ENCODE measurements at regions not wholly inside any gene's neighbourhood (a gene's known extent, or its start where the extent isn't known, plus 50 kb on each side); places are given as distances from the start of the nearest gene placed in this dataset.

DNA sequence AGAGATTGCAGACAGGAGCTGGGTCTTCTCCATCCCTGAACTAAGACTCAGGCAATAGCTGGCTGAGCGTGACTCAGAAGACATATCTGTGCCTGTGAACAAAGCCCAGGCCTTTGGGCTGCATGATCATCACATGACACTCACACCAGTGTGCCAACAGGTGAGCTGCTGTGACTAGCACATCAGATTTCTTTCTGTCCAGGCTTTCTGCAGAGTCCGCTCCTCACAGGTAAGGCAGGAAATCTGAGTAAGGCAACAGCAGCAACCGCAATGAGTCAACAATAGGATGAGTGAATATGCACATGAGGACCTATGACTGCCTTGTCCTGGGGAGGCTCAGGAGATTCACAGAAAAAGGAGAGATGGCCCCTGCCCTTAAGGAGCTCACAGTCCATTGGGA, 293.6 kb downstream of the ACTL7B start:
- Histone ChIP-seq H3K36me3 (ENCODE audit: control insufficient read depth, low read length) (no peaks in the 10 kb centered on the region), H3K27ac (ENCODE audit: low read depth, low read length) (no peak overlapping the region), H3K9me2 (replicated peaks; ENCODE audit: control insufficient read depth, low read length) (no peaks in the 10 kb centered on the region), H3K27me3 (ENCODE audit: control insufficient read depth, low read length) (no peaks in the 10 kb centered on the region), H3K4me1 (ENCODE audit: control insufficient read depth, low read length) (no peaks in the 10 kb centered on the region), H3K4me2 (ENCODE audit: low read length) (no peak overlapping the region), H3F3A (ENCODE audit: control insufficient read depth, insufficient read depth) (no peaks in the 10 kb centered on the region), H3K79me2 (ENCODE audit: control insufficient read depth, low read length) (no peaks in the 10 kb centered on the region), H3K4me3 (ENCODE audit: low read length) (no peak overlapping the region), H4K20me1 (ENCODE audit: control insufficient read depth, insufficient read depth, low read depth, low read length) (no peaks in the 10 kb centered on the region), H3K9me3 (ENCODE audit: control insufficient read depth, insufficient read depth, low read length) (no peaks in the 10 kb centered on the region)
- TF ChIP-seq EZH2phosphoT487 (IDR thresholded peaks at IDR 0.05; ENCODE audit: borderline replicate concordance, low read length): no peak
- TF ChIP-seq, protein P1, sequence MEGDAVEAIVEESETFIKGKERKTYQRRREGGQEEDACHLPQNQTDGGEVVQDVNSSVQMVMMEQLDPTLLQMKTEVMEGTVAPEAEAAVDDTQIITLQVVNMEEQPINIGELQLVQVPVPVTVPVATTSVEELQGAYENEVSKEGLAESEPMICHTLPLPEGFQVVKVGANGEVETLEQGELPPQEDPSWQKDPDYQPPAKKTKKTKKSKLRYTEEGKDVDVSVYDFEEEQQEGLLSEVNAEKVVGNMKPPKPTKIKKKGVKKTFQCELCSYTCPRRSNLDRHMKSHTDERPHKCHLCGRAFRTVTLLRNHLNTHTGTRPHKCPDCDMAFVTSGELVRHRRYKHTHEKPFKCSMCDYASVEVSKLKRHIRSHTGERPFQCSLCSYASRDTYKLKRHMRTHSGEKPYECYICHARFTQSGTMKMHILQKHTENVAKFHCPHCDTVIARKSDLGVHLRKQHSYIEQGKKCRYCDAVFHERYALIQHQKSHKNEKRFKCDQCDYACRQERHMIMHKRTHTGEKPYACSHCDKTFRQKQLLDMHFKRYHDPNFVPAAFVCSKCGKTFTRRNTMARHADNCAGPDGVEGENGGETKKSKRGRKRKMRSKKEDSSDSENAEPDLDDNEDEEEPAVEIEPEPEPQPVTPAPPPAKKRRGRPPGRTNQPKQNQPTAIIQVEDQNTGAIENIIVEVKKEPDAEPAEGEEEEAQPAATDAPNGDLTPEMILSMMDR (IDR thresholded peaks at IDR 0.05; ENCODE audit: low read depth, low read length, poor library complexity, severe bottlenecking): no peak

DNA sequence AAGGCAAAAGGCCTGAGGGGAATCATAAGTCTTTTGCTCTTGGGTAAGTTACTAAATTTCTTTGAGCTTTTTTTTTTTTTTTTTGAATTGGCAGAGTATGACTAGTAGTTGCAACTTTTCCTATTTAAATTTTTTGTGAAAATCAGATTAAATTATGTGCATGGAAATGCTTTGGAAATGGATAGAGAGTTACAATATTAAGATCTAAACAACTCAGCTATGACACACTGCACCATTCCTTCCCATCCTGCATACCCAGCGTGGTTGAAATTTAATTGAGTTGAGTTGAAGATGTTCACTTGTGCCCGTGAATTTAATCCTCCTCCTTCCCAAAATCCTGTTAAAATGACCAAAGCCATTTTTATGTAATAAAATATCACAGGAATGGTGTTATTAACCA, 296.4 kb downstream of the ACTL7B start:
- Histone ChIP-seq H3K79me2 (ENCODE audit: control insufficient read depth, low read length) (no peaks in the 10 kb centered on the region), H3K27ac (ENCODE audit: low read depth, low read length) (no peak overlapping the region), H3F3A (ENCODE audit: control insufficient read depth, insufficient read depth) (no peaks in the 10 kb centered on the region), H3K4me2 (ENCODE audit: low read length) (no peak overlapping the region), H3K4me3 (ENCODE audit: low read length) (no peak overlapping the region), H3K27me3 (ENCODE audit: control insufficient read depth, low read length) (no peaks in the 10 kb centered on the region), H3K36me3 (ENCODE audit: control insufficient read depth, low read length) (no peaks in the 10 kb centered on the region), H3K4me1 (ENCODE audit: control insufficient read depth, low read length) (no peaks in the 10 kb centered on the region), H3K9me3 (ENCODE audit: control insufficient read depth, insufficient read depth, low read length) (no peaks in the 10 kb centered on the region), H3K9me2 (replicated peaks; ENCODE audit: control insufficient read depth, low read length) (no peaks in the 10 kb centered on the region), H4K20me1 (ENCODE audit: control insufficient read depth, insufficient read depth, low read depth, low read length) (no peaks in the 10 kb centered on the region)
- TF ChIP-seq, protein P1 (IDR thresholded peaks at IDR 0.05; ENCODE audit: low read depth, low read length, poor library complexity, severe bottlenecking): no peak
- no peak for TF ChIP-seq EZH2phosphoT487 (IDR thresholded peaks at IDR 0.05; ENCODE audit: borderline replicate concordance, low read length)

DNA sequence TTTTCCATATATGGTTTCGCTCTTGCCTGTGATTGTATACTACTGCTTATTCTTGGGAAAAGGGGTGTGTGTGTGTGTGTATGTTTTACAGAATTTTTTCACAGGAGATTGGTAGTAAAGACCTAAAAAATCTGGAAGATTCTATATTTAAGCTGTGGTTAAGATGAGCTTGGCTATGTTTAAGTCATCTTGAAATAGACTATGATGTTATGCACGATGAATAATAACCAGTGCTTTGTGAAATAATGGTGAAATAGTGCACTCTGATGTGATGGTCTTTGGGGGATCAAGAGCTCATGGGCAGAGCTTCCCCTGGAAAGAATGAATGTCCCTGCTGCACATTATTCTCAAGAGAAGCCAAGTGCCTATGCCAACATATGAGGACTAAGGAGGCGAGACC, 301.0 kb downstream of the ACTL7B start:
- H3K4me1 ChIP-seq (ENCODE audit: control insufficient read depth, low read length): no peaks in the 10 kb centered on the region
- no peak overlapping the region for H3K27ac ChIP-seq (ENCODE audit: low read depth, low read length)
- H3K4me3 ChIP-seq (ENCODE audit: low read length): no peak overlapping the region
- H3K4me2 ChIP-seq (ENCODE audit: low read length): no peak overlapping the region
- no peaks in the 10 kb centered on the region for H3F3A ChIP-seq (ENCODE audit: control insufficient read depth, insufficient read depth)
- TF ChIP-seq, protein P1 (IDR thresholded peaks at IDR 0.05; ENCODE audit: low read depth, low read length, poor library complexity, severe bottlenecking): no peak
- TF ChIP-seq EZH2phosphoT487 (IDR thresholded peaks at IDR 0.05; ENCODE audit: borderline replicate concordance, low read length): no peak
- no peaks in the 10 kb centered on the region for H3K79me2 ChIP-seq (ENCODE audit: control insufficient read depth, low read length)
- no peaks in the 10 kb centered on the region for H3K27me3 ChIP-seq (ENCODE audit: control insufficient read depth, low read length)
- no peaks in the 10 kb centered on the region for H3K9me3 ChIP-seq (ENCODE audit: control insufficient read depth, insufficient read depth, low read length)
- no peaks in the 10 kb centered on the region for H3K36me3 ChIP-seq (ENCODE audit: control insufficient read depth, low read length)
- H3K9me2 ChIP-seq (replicated peaks; ENCODE audit: control insufficient read depth, low read length): no peaks in the 10 kb centered on the region
- H4K20me1 ChIP-seq (ENCODE audit: control insufficient read depth, insufficient read depth, low read depth, low read length): no peaks in the 10 kb centered on the region
